Right lobe of liver (tissue), 4 donors: ENCODE measurements at regions not wholly inside any gene's neighbourhood (a gene's known extent, or its start where the extent isn't known, plus 50 kb on each side); places are given as distances from the start of the nearest gene placed in this dataset.

Source experiments
- CTCF ChIP-seq, 4 donors: fragments of 200-600 bp in 3 of 4; fragments of 450-650 bp in 1 of 4; IDR thresholded peaks; one replicate each; pipeline versions ENCODE4 v1.5.1 to v1.8.0; 2016 to 2022; ENCODE audit warnings: antibody characterized with exemption in 4 of 4, mild to moderate bottlenecking in 2 of 4
- POLR2A ChIP-seq: fragments of 450-650 bp; IDR thresholded peaks from one replicate; pipeline ENCODE4 v1.6.1; 2017; ENCODE audit warnings: antibody characterized with exemption, mild to moderate bottlenecking
- donor health status: DM: no; HTN: no; CAD: no.
- donor health status: DM: no; HTN: no; CAD: no.
- donor health status: DM: no; HTN: yes; CAD: no.

- no peak for TF ChIP-seq CTCF (IDR thresholded peaks at IDR 0.05)
- no peak for TF ChIP-seq POLR2A
Observed at GRCh38 chr14:26925876-26926584, 328.2 kb upstream of the NOVA1 start.
